NCI-H187 treated with DMSO at 0.1 percent for 48 hours (cell line): ENCODE measurements at regions not wholly inside any gene's neighbourhood (a gene's known extent, or its start where the extent isn't known, plus 50 kb on each side); places are given as distances from the start of the nearest gene placed in this dataset.
"Not testable (repeated sequence)": the region's sequence is repeated elsewhere in the genome, so short reads cannot be mapped to it uniquely, and the experiment has no call there.

Experiments
- DNase-seq: peaks from one replicate; lab custom pipeline; 2025; lab: John Stamatoyannopoulos, UW

- peak; percentile 78 for DNase-seq
Measured at GRCh38 chr7:27032839-27033238, 63.0 kb downstream of the HOXA1 start.

- no peak for DNase-seq
Measured at GRCh38 chr7:27031289-27032172, 64.3 kb downstream of the HOXA1 start.

DNA sequence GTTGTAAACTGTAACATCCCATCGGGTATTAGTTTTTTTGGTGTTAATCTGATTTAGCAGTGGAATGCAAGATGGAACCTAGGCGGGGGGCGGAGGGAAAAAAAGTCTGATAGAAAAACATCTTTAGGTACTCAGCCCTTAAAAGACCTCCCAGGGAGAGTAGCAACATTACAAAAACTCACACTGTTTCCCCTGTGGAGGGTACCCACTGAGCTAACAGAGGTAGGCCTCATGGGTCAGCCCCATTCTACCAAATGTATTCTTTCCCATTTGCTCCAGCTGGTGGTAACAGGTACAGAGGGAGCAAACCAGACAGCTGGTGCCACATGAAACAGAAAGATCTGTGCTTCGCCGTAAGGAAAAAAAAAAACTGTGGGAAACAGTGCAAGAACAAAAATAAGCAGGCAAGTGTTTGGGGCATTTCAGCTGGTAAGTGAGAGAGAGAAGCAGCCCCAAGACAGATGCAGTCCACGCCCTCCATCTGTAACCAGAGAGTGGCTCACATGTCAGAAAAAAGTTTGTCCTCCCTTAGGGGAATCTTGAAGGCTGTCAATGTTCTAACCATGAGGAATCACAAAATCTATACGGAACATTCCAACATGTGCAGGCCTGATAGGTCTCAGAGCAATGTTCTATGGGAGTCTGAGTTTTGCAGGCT lies 65.3 kb downstream of the HOXA1 start:
- DNase-seq: no peak

DNA sequence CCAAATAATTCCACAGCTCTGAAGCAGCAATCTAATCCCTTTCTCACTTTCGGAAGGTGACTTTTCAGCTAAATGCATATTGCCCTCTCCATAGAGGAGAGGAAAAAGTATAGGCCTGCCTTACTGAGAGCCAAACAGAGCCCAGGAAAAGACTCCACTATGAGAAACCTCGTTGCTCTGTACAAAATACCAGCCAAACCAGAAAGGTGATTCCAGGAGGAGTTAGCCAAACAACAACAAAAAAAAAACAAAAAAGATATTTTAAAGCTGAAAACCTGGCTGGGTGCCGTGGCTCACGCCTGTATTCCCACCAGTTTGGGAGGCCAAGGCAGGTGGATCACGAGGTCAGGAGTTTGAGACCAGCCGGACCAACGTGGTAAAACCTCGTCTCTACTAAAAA lies 70.5 kb downstream of the HOXA1 start:
- DNase-seq: no peak

DNA sequence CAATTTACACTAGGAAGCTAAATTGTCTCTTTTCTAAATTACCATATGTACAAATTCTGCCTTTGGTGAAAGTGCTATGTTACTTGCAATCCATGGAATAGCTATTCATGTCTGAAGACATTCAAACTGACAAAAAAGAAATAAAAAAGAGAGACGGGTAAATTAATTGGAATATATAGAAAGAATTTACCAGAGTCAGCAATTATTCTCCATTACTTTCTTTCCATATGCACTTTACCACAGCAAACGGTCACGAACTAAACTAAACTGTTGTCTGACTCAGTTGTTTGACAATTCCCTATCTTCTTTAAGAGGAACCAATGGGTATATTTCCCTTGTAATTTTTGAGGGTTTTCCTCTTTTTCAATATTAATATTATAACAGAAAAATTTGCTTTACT lies 85.7 kb downstream of the HOXA1 start:
- DNase-seq: no peak

- DNase-seq: no peak
Measured at GRCh38 chr7:27000496-27000895, 95.3 kb downstream of the HOXA1 start.

GRCh38 chr7:26998284-26998683 lies 97.5 kb downstream of the HOXA1 start:
- not testable (repeated sequence) for DNase-seq

DNA sequence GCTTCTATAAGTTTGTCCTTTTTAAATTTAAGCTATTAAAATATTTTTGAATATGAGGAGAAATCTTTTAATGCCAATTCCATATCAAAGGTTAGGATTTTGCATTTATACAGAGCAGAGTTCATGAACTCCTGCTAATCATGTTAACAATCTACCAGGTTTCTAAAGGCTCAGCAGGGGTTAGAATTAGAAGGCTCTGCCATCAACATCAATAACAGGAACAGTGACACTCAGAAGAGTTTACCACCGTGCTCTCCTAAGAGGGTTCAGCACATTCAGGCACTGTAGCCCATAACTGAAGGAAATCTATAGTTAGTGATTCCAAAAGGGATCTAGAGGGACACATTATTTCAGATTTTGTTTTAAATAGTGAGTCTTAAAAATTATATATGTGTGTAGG lies 100.1 kb downstream of the HOXA1 start:
- no peak for DNase-seq

DNA sequence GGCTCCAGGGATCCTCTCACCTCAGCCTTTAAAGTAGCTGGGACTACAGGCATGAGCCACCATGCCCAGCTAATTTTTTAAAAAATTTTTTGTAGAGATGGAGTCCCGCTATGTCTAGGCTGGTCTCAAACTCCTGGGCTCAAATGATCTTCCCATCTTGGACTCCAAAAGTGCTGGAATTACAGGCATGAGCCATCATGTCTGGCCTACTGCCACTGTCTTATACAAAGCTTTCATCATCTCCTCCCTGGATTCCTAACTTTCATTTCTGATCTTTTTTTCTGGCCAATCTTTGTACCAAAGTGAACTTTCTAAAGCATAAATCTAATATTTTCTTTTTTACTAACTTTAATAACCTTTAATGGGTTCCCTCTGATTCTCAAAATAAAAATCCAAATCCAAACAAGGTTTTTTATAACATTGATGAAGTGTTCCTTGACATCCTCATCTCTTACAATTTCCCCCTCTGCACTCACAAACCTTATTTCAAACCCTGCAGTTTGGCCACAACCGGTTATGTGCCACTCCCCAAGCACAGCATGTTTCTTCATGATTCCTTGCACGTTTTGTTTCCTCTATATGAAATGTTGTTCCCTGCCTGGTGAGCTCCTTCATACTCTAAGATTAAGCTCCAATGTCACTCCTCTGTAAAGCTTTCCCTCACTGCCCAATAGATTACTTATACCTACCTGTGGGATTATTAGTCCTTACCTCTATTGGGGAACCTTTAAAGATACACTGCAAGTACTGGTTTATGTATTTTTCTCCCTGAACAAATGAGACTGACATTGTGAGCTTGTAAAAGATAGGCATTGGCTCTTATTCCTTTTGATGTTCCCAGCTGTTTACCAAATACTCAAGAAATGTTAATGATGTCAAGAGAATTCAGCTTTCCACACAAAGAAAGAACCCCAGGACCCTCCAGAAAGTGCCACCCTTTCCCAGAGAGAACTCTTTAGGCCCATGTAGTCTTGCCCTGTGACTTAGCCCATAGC lies 101.7 kb downstream of the HOXA1 start:
- no peak for DNase-seq

DNA sequence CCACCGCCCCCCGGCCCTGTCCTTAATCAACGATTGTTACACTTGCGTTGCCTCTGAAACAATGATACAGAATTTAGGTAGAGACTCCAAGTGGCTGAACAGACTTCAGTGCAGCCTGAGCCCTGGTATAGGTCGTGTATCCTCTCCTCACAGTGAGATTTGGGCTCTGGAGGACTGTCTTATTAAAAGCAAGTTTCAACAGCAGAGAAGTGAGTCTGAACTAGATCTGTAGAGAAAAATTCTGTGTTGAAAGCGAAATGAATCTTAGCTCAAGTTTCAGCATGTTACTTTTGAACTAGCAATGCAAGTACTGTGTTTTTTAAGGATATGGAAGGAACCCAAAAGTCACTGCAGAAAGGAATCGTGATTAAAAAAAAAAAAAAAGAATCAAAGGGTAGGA lies 103.1 kb downstream of the HOXA1 start:
- no peak for DNase-seq

- no peak for DNase-seq
Measured at GRCh38 chr7:26991796-26992195, 104.0 kb downstream of the HOXA1 start.

DNA sequence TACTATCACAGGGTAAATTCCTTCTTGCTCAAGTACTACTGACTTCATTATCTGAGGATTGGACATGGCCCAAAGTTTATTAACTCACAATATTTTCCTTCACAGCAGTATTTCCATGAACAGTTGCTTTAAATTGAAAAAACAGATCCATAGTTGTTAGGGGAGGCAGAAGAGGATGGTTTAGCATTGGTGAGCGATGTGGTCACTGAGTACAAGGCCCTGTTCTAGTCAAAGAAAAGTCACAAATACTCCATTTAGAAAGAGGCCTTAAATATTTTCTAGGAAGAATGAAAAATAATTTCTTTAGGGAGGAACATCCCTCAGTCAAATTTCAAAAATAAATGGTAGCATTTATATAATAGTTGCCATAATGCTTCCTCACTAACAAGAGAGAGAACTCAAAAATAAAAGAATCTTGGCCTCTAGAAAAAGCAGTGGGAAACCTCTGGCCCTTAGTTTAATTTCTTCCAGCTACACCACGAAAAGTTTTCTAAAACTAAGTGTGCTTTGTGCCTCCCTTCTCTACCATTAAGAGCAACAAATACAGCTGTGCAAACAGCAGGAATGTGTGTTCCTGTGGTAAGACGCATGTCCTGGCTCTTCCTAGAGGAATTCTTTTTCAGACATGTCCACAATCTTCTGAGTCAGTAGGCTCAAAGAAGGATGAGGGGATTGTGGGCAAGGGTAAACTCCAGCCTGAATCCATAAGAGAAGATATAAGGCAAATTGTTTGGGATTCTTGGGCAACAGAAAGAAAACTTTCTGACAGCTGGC lies 105.7 kb downstream of the HOXA1 start:
- DNase-seq: no peak

GRCh38 chr7:26988836-26989374 lies 106.9 kb downstream of the HOXA1 start:
- DNase-seq: no peak

- DNase-seq: no peak
Measured at GRCh38 chr7:26987338-26987737, 108.5 kb downstream of the HOXA1 start.

- DNase-seq: no peak
Measured at GRCh38 chr7:26978146-26978545, 113.8 kb upstream of the SKAP2 start.

- DNase-seq: no peak
Measured at GRCh38 chr7:26976840-26977239, 112.5 kb upstream of the SKAP2 start.

- DNase-seq: not testable (repeated sequence)
Measured at GRCh38 chr7:26971924-26972323, 107.5 kb upstream of the SKAP2 start.

DNA sequence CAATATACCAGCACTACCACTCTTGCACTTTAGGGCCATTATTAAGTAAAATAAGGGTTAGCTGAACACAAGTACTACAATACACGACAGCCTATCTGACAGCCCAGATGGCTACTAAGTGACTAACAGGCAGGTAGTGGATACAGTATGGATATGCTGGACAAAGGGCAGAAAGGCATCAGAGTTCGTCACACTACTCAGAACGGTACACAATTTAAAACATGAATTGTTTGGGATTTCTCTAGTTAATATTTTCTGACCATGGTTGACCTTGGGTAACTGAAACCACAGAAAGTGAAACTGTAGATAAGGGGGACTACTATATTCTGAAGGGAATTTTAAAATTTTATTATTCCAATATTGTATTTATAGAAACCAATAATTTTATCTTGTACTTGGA lies 101.3 kb upstream of the SKAP2 start:
- no peak for DNase-seq

DNA sequence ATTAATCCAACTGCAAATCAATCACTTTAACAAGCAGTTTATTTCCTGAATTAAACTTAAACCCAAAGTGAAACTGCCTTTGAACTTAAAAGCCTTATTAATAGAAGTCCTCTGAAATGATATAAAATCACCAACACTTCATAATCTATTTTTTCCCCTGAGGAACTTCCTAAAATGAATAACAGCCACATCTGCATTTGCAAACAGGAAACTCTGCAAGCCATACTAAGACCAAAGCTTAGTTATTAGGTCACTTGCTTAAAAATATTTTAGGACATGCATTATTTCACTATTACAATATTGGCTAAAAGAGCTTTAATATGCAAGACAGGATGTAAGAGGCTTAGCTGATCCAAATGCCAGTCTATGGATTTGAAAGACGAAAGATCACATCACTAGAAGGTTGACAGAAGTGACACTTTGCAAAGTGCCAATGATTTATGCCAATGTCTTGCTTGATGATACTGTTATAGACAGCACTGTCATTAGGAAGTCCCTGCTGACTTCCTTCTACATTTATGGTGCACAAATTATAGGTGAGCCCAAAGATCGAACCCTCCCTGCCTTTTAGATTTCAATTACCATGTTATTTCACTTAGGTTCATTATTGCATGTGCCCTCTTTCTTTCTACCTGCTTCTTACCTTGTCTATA lies 99.9 kb upstream of the SKAP2 start:
- no peak for DNase-seq

GRCh38 chr7:26959290-26959689 lies 94.9 kb upstream of the SKAP2 start:
- no peak for DNase-seq

DNA sequence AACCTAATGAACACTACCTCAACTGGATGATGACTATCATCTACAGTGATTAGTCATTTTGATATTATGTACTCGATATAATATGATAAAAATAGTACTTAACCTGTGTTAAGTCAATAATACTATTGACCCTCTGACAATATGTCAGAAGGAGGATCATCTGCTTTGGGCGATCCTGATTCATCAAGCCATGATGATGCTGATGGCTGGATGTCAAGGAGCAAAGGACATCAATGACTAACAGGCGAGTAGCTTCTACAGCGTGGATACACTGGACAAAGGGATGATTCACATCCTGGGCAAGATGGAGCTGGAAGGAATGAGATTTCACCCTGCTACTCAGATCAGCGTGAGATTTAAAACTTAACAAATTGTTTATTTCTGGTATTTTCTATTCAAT lies 94.4 kb upstream of the SKAP2 start:
- no peak for DNase-seq
